Lung (tissue), 11 donors: ENCODE measurements at regions not wholly inside any gene's neighbourhood (a gene's known extent, or its start where the extent isn't known, plus 50 kb on each side); places are given as distances from the start of the nearest gene placed in this dataset.
"Not testable (repeated sequence)": the region's sequence is repeated elsewhere in the genome, so short reads cannot be mapped to it uniquely, and the experiment has no call there.

Source experiments
- ATAC-seq: fragments of 200-7000 bp; cut with Tn5 transposase; one replicate; pipeline ENCODE4 v1.9.1; 2020; ENCODE audit warnings: moderate number of reproducible peaks; ENCODE audit not compliant: insufficient read depth, low FRiP score
- DNase-seq, 3 donors: peaks; one replicate each; pipeline ENCODE4 v3.0.0-alpha.2; 2013 to 2017
- H3K27ac ChIP-seq, 2 donors: one replicate each; pipeline ENCODE4 v1.5.1; 2013; ENCODE audit warnings: mild to moderate bottlenecking in 2 of 2, moderate library complexity in 2 of 2, control low read depth in 1 of 2, inconsistent platforms in 1 of 2, low read depth in 1 of 2, low read length in 1 of 2
- H3K27me3 ChIP-seq, 3 donors: one replicate each; pipeline ENCODE4 v1.5.1; 2013; ENCODE audit warnings: low read length in 2 of 3; ENCODE audit not compliant: control insufficient read depth in 3 of 3, insufficient read depth in 3 of 3
- H3K36me3 ChIP-seq, 4 donors: one replicate each; pipeline ENCODE4 v1.5.1; 2013; ENCODE audit warnings: low read length in 4 of 4, mild to moderate bottlenecking in 1 of 4, moderate library complexity in 1 of 4; ENCODE audit not compliant: control insufficient read depth in 4 of 4, insufficient read depth in 4 of 4
- H3K4me1 ChIP-seq, 5 donors: one replicate each; pipeline ENCODE4 v1.5.1; 2013; ENCODE audit warnings: low read length in 5 of 5, mild to moderate bottlenecking in 2 of 5, moderate library complexity in 1 of 5; ENCODE audit not compliant: control insufficient read depth in 5 of 5, insufficient read depth in 5 of 5
- H3K4me3 ChIP-seq: one replicate; pipeline ENCODE4 v1.5.1; 2013; ENCODE audit warnings: mild to moderate bottlenecking, control low read depth, moderate library complexity
- H3K9ac ChIP-seq, 2 donors: one replicate each; pipeline ENCODE4 v1.5.1; 2013; ENCODE audit warnings: low read length in 2 of 2, control low read depth in 1 of 2; ENCODE audit not compliant: insufficient read depth in 1 of 2
- H3K9me3 ChIP-seq, 4 donors: one replicate each; pipeline ENCODE4 v1.5.1; 2013; ENCODE audit warnings: low read length in 3 of 4, mild to moderate bottlenecking in 1 of 4, moderate library complexity in 1 of 4; ENCODE audit not compliant: control insufficient read depth in 4 of 4, insufficient read depth in 3 of 4
- CTCF ChIP-seq: IDR thresholded peaks from 2 replicates; pipeline ENCODE4 v1.5.1; 2012; ENCODE audit warnings: mild to moderate bottlenecking; ENCODE audit errors: control extremely low read depth, extremely low read depth
- WGBS, 2 donors: extraction: QIAGEN DNeasy Blood & Tissue Kit; methylation state at CpG; one replicate each; pipeline ENCODE4 v1.1.7; 2013; 5-methylcytosine and 5-hydroxymethylcytosine counted together
- donor health status: control.
- donor health status: control.
- donor health status: Bipolar disorder and iron deficiency.
- donor health status: healthy.
- donor health status: DM: yes; HTN: yes; CAD: no.

DNA sequence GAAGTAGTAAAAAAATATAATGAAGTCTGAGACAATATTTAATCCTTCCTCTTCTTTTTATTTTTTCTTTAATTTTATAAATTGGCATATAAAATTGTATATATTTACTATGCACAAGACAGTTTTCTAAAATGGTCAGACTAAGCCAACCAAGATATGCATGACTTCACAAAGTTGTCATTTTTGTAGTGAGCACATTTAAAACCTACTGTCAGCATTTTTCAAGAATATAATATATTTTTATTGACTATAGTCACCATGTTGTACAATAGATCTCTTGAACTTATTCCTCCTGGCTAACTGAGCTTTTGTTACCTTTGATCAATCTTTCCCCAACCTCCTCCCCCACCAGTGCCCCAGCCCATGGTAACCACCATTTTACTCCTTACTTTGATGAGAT, 129.2 kb downstream of the ATP6V1G3 start:
- H3K9ac ChIP-seq: no peak overlapping the region
- ATAC-seq (no peak), DNase-seq (no peak)
- H3K36me3 ChIP-seq: no peaks in the 10 kb centered on the region
- TF ChIP-seq CTCF: no peak
- H3K9me3 ChIP-seq: no peaks in the 10 kb centered on the region
- no peaks in the 10 kb centered on the region for H3K27me3 ChIP-seq
- no peak overlapping the region for H3K27ac ChIP-seq
- H3K4me3 ChIP-seq: no peak overlapping the region
- H3K4me1 ChIP-seq: no peaks in the 10 kb centered on the region

DNA sequence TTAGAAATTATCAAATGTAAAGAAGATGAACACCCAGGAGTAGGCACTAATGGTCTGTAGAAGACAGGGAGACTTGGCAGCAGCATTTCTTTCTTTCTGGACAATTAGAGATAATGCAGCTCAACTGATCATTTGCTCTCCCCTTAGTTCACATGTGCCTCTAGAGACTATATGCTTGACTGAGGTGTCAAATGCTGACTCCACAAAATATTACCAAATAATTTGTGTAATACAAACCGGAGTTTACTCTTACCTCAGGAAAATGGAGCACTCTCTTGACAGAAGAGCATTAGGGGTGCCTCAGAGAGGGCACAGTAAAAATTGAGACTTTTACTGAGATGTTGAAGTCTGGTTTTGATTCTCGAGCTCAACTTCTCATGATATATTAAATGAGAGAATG, 131.8 kb downstream of the ATP6V1G3 start:
- DNase-seq (no peak), ATAC-seq (no peak)
- Histone ChIP-seq H3K9ac (no peak overlapping the region), H3K27ac (no peak overlapping the region), H3K27me3 (no peaks in the 10 kb centered on the region), H3K4me3 (no peak overlapping the region), H3K9me3 (no peaks in the 10 kb centered on the region), H3K4me1 (no peaks in the 10 kb centered on the region), H3K36me3 (no peaks in the 10 kb centered on the region)
- no peak for TF ChIP-seq CTCF
- 88 to 92% methylated on average over 2 of the region's 2 CpGs for WGBS, 2 donors

- H3K9me3 ChIP-seq, H3K27me3 ChIP-seq, H3K4me3 ChIP-seq, ATAC-seq, H3K27ac ChIP-seq, H3K4me1 ChIP-seq, H3K9ac ChIP-seq, H3K36me3 ChIP-seq, DNase-seq: not testable (repeated sequence)
- 94 to 98% methylated on average over 8 of the region's 8 CpGs for whole genome bisulfite sequencing, 2 donors
These were observed 135.8 kb downstream of the ATP6V1G3 start for GRCh38 chr1:198404632-198405031.

GRCh38 chr1:198400063-198400462, 140.4 kb downstream of the ATP6V1G3 start:
- TF ChIP-seq CTCF: no peak

More at GRCh38 chr1:198400063-198400462, 140.4 kb downstream of the ATP6V1G3 start:
- H3K27me3 ChIP-seq: no peaks in the 10 kb centered on the region
- no peak overlapping the region for H3K27ac ChIP-seq
- no peaks in the 10 kb centered on the region for H3K9me3 ChIP-seq
- no peaks in the 10 kb centered on the region for H3K36me3 ChIP-seq
- ATAC-seq (no peak), DNase-seq (no peak)
- no peaks in the 10 kb centered on the region for H3K4me1 ChIP-seq
- H3K4me3 ChIP-seq: no peak overlapping the region
- 77 to 93% methylated on average over 4 of the region's 4 CpGs for WGBS, 2 donors
- H3K9ac ChIP-seq: no peak overlapping the region
